CD14-positive monocyte (primary cell): ENCODE measurements at regions not wholly inside any gene's neighbourhood (a gene's known extent, or its start where the extent isn't known, plus 50 kb on each side); places are given as distances from the start of the nearest gene placed in this dataset.

Experiments
- DNase-seq, 3 donors: peaks; one replicate each; pipeline ENCODE4 v3.0.0-alpha.2; 2011 to 2022
- H2AFZ ChIP-seq: 2 replicates; pipeline ENCODE4 v1.6.0; 2012; ENCODE audit warnings: mild to moderate bottlenecking, low read depth, low read length, inconsistent platforms; ENCODE audit not compliant: insufficient read depth, poor library complexity, severe bottlenecking
- H3K27ac ChIP-seq, 2 donors: 1 replicate in 1 of 2; 2 replicates in 1 of 2; pipeline ENCODE4 v1.5.1; 2012 to 2013; ENCODE audit warnings: low read length in 2 of 2, control low read depth in 1 of 2, inconsistent platforms in 1 of 2, low read depth in 1 of 2, mild to moderate bottlenecking in 1 of 2
- H3K27me3 ChIP-seq, 2 donors: one replicate each; pipeline versions ENCODE4 v1.6.0 to v1.6.1; 2011 to 2013; ENCODE audit warnings: low read length in 2 of 2; ENCODE audit not compliant: control insufficient read depth in 2 of 2, insufficient read depth in 2 of 2
- H3K36me3 ChIP-seq, 2 donors: replicated peaks in 1 of 2; 1 replicate in 1 of 2; 2 replicates in 1 of 2; pipeline versions ENCODE4 v1.5.1 to v1.6.1; 2012 to 2013; ENCODE audit warnings: low read length in 2 of 2, control low read depth in 1 of 2, inconsistent platforms in 1 of 2, mild to moderate bottlenecking in 1 of 2; ENCODE audit not compliant: insufficient read depth in 2 of 2, control insufficient read depth in 1 of 2
- H3K4me1 ChIP-seq, 2 donors: 1 replicate in 1 of 2; 2 replicates in 1 of 2; pipeline versions ENCODE4 v1.5.1 to v1.6.1; 2012 to 2013; ENCODE audit warnings: low read length in 2 of 2, control low read depth in 1 of 2, inconsistent platforms in 1 of 2, mild to moderate bottlenecking in 1 of 2, moderate library complexity in 1 of 2; ENCODE audit not compliant: insufficient read depth in 2 of 2, control insufficient read depth in 1 of 2
- H3K4me2 ChIP-seq: replicated peaks from 2 replicates; pipeline ENCODE3; 2012; ENCODE audit warnings: low read length, moderate library complexity, mild to moderate bottlenecking; ENCODE audit not compliant: poor library complexity, severe bottlenecking; ENCODE audit errors: extremely low read depth
- H3K4me3 ChIP-seq, 3 experiments: fragments of 200-600 bp in 1 of 3; sonication (generic) in 1 of 3; replicated peaks in 1 of 3; 1 replicate in 2 of 3; 2 replicates in 1 of 3; pipeline ENCODE4 v1.5.1; 2011 to 2013; ENCODE audit warnings: low read length in 3 of 3, mild to moderate bottlenecking in 3 of 3, control low read depth in 2 of 3, low read depth in 2 of 3, inconsistent platforms in 1 of 3, moderate library complexity in 1 of 3
- H3K79me2 ChIP-seq: 2 replicates; pipeline ENCODE4 v1.6.0; 2012; ENCODE audit warnings: mild to moderate bottlenecking, control low read depth, inconsistent platforms, low read length, moderate library complexity; ENCODE audit not compliant: insufficient read depth
- H3K9ac ChIP-seq: 2 replicates; pipeline ENCODE4 v1.6.0; 2017; ENCODE audit warnings: low read length, mild to moderate bottlenecking; ENCODE audit not compliant: insufficient read depth, poor library complexity, severe bottlenecking
- H3K9me3 ChIP-seq, 2 donors: replicated peaks in 1 of 2; 1 replicate in 1 of 2; 2 replicates in 1 of 2; pipeline versions ENCODE4 v1.5.1 to v1.6.1; 2012 to 2013; ENCODE audit warnings: low read length in 2 of 2, control low read depth in 1 of 2; ENCODE audit not compliant: control insufficient read depth in 1 of 2, insufficient read depth in 1 of 2
- H4K20me1 ChIP-seq: 2 replicates; pipeline ENCODE4 v1.6.0; 2012; ENCODE audit warnings: mild to moderate bottlenecking, low read length, control low read depth, moderate library complexity; ENCODE audit not compliant: insufficient read depth
- H3K27ac Mint-ChIP-seq, 7 donors: one replicate each; pipeline ENCODE4 v1.8.0; 2020; ENCODE audit warnings: mild to moderate bottlenecking in 7 of 7, mixed read lengths in 7 of 7, moderate library complexity in 6 of 7, inconsistent platforms in 2 of 7
- H3K27me3 Mint-ChIP-seq, 3 donors: one replicate each; pipeline ENCODE4 v1.8.0; 2021 to 2022; ENCODE audit warnings: low read depth in 3 of 3, mild to moderate bottlenecking in 3 of 3, mixed read lengths in 3 of 3, moderate library complexity in 3 of 3, inconsistent platforms in 1 of 3
- H3K36me3 Mint-ChIP-seq, 2 donors: one replicate each; pipeline ENCODE4 v1.8.0; 2020; ENCODE audit warnings: mixed read lengths in 2 of 2, inconsistent platforms in 1 of 2, mild to moderate bottlenecking in 1 of 2
- H3K4me1 Mint-ChIP-seq: one replicate; pipeline ENCODE4 v1.8.0; 2020; ENCODE audit warnings: mild to moderate bottlenecking, mixed read lengths
- H3K4me3 Mint-ChIP-seq, 2 donors: one replicate each; pipeline ENCODE4 v1.8.0; 2020; ENCODE audit warnings: mild to moderate bottlenecking in 2 of 2, mixed read lengths in 2 of 2, moderate library complexity in 1 of 2
- H3K9me3 Mint-ChIP-seq, 7 donors: one replicate each; pipeline ENCODE4 v1.8.0; 2020 to 2022; ENCODE audit warnings: mixed read lengths in 7 of 7, mild to moderate bottlenecking in 6 of 7, moderate library complexity in 6 of 7, inconsistent platforms in 2 of 7
- CTCF ChIP-seq: fragments of 200-600 bp; IDR thresholded peaks from one replicate; pipeline ENCODE4 v1.8.0; 2022; ENCODE audit warnings: antibody characterized with exemption, mild to moderate bottlenecking
- WGBS: methylation state at CpG from one replicate; pipeline ENCODE4 v1.1.5; 2013; ENCODE audit warnings: missing lambda C conversion rate; ENCODE audit not compliant: insufficient coverage; 5-methylcytosine and 5-hydroxymethylcytosine counted together
- intact Hi-C, 2 donors: fragments of 100-400 bp; cut with micrococcal nuclease; formaldehyde crosslinking; loops; one replicate each; pipeline versions ENCODE4 v1.15.0 to v1.15.1; 2023

DNA sequence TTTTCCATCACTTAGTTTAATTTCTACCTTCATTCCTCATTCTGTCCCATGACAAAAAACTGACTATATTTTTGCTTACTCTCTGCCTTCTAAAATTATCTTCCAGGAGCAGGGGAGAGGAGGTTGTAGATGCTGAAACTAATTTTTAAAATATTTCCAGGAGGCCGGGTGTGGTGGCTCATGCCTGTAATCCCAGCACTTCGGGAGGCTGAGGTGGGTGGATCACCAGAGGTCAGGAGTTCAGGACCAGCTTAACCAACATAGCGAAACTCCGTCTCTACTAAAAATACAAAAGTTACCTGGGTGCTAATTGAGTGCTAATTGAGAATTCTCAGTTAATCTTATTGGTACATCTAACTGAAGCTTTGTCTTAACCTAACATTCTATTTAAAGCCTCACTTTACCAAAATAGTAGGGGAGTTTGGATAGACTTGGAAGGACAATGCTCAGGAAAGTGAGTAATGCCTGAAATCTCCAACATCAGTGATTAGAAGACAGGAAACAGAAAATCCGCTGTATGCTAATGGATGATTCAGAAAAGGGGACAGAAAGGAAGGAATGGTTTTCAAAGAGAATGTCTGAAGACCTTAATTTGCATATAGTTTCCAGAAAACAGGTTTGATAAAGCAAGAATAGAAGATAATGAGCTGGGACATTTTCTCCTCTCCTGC is 336.1 kb downstream of the GBE1 start:
- H3K4me2 ChIP-seq = no peak overlapping the region
- H3K4me1 ChIP-seq = no peaks in the 10 kb centered on the region
- H3K36me3 ChIP-seq = no peaks in the 10 kb centered on the region
- H3K79me2 ChIP-seq = no peaks in the 10 kb centered on the region
- TF ChIP-seq CTCF = no peak
- Mint-ChIP-seq H3K9me3 (no peaks in the 10 kb centered on the region), H3K27ac (no peak overlapping the region), H3K4me1 (no peaks in the 10 kb centered on the region), H3K4me3 (no peak overlapping the region), H3K36me3 (no peaks in the 10 kb centered on the region), H3K27me3 (peaks cover 0 to 2% (median 1%) of the 10 kb centered on the region in 3 donors)
- H3K27ac ChIP-seq = no peak overlapping the region
- intact Hi-C loops = no loop called here
- no peak overlapping the region for H3K4me3 ChIP-seq
- DNase-seq = no peak
- no peaks in the 10 kb centered on the region for H4K20me1 ChIP-seq
- no peaks in the 10 kb centered on the region for H3K9me3 ChIP-seq
- no peaks in the 10 kb centered on the region for H3K27me3 ChIP-seq
- WGBS = no CpG with 5 or more reads among the region's 5 CpGs
- H3K9ac ChIP-seq = no peak overlapping the region
- no peak overlapping the region for H2AFZ ChIP-seq

DNA sequence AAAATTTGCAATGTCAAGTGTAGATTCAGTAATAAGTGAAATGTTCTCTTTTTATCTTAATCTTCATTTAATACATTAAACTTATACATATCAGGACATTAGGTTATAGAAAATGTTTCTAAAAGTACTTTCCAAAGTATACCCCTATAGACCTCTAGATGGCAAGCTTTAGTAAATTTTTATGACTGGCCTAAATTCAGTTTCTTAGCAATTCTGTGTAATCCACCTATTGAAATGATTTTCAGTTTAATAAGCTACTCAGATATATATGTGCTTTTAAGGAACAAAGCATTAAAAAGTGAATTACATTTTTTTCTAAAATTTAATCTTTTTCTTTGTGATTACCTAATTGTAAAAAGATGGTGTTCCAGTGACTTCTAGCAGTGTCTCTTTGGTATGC is 342.2 kb downstream of the GBE1 start:
- no peaks in the 10 kb centered on the region for H3K9me3 ChIP-seq
- no peaks in the 10 kb centered on the region for H3K36me3 ChIP-seq
- DNase-seq = no peak
- H3K36me3 Mint-ChIP-seq = no peaks in the 10 kb centered on the region
- no peak overlapping the region for H3K4me2 ChIP-seq
- H3K4me3 ChIP-seq = no peak overlapping the region
- H3K9ac ChIP-seq = no peak overlapping the region
- intact Hi-C loops = no loop called here
- no peaks in the 10 kb centered on the region for H3K27me3 ChIP-seq
- no peak overlapping the region for H2AFZ ChIP-seq
- peaks cover 0 to 2% (median 0%) of the 10 kb centered on the region in 3 donors for H3K27me3 Mint-ChIP-seq
- no peaks in the 10 kb centered on the region for H3K79me2 ChIP-seq
- H3K4me1 ChIP-seq = no peaks in the 10 kb centered on the region
- H3K27ac ChIP-seq = no peak overlapping the region
- H3K4me3 Mint-ChIP-seq = no peak overlapping the region
- H3K27ac Mint-ChIP-seq = no peak overlapping the region
- H4K20me1 ChIP-seq = no peaks in the 10 kb centered on the region
- peak; percentile 20 for TF ChIP-seq CTCF
- H3K9me3 Mint-ChIP-seq = no peaks in the 10 kb centered on the region
- no peaks in the 10 kb centered on the region for H3K4me1 Mint-ChIP-seq
